IMR-90 (cell line): ENCODE measurements at regions not wholly inside any gene's neighbourhood (a gene's known extent, or its start where the extent isn't known, plus 50 kb on each side); places are given as distances from the start of the nearest gene placed in this dataset.

Source experiments
- ATAC-seq: fragments of 200-7000 bp; cut with Tn5 transposase; 2 replicates; pipeline ENCODE4 v1.9.1; 2020; ENCODE audit warnings: low read depth, mild to moderate bottlenecking, moderate library complexity
- BruUV-seq: library from RNA; stranded (reverse); fragments of 400-500 nt; replicated peaks from 2 replicates; lab custom pipeline; 2021; lab: Mats Ljungman, UMichigan
- CTCF ChIA-PET: fragments of 300-600 bp; formaldehyde crosslinking; extraction: SDS; loops from one replicate; lab custom pipeline; 2021; ENCODE audit warnings: antibody characterized with exemption; lab: Yijun Ruan, JAX
- POLR2A ChIA-PET: fragments of 300-600 bp; sonication (Branson Sonifier 250); formaldehyde crosslinking; loops from one replicate; lab custom pipeline; 2022; ENCODE audit warnings: antibody characterized with exemption; ENCODE audit not compliant: unreplicated experiment; lab: Charles Lee
- DNase-seq: peaks from one replicate; pipeline ENCODE4 v3.0.0; 2013
- H2AFZ ChIP-seq: replicated peaks from 2 replicates; pipeline ENCODE3; 2013; ENCODE audit warnings: low read length, mild to moderate bottlenecking; ENCODE audit not compliant: poor library complexity
- H2AK5ac ChIP-seq: 2 replicates; pipeline ENCODE4 v1.6.1; 2013; ENCODE audit warnings: low read depth, low read length, inconsistent platforms
- H2AK9ac ChIP-seq: replicated peaks from 2 replicates; pipeline ENCODE3; 2013; ENCODE audit warnings: mild to moderate bottlenecking, low read depth, low read length, moderate library complexity; ENCODE audit not compliant: poor library complexity
- H2BK120ac ChIP-seq: 2 replicates; pipeline ENCODE4 v1.6.1; 2013; ENCODE audit warnings: low read depth, low read length, inconsistent platforms
- H2BK15ac ChIP-seq: 3 replicates; pipeline ENCODE4 v1.6.1; 2013; ENCODE audit warnings: low read depth, low read length, inconsistent platforms
- H2BK20ac ChIP-seq: 2 replicates; pipeline ENCODE4 v1.6.1; 2013; ENCODE audit warnings: low read depth, mild to moderate bottlenecking, inconsistent platforms, low read length, moderate library complexity
- H2BK5ac ChIP-seq: 2 replicates; pipeline ENCODE4 v1.6.1; 2013; ENCODE audit warnings: mild to moderate bottlenecking, low read depth, low read length, inconsistent platforms; ENCODE audit not compliant: poor library complexity, severe bottlenecking
- H3K14ac ChIP-seq: replicated peaks from 2 replicates; pipeline ENCODE4 v1.6.1; 2013; ENCODE audit warnings: low read depth, low read length, inconsistent platforms
- H3K18ac ChIP-seq: 2 replicates; pipeline ENCODE4 v1.6.1; 2013; ENCODE audit warnings: low read depth, low read length, control low read depth
- H3K23ac ChIP-seq: 2 replicates; pipeline ENCODE4 v1.6.1; 2013; ENCODE audit warnings: low read depth, low read length, inconsistent platforms
- H3K27ac ChIP-seq: 2 replicates; pipeline ENCODE4 v1.5.1; 2013; ENCODE audit warnings: mild to moderate bottlenecking, control low read depth, low read length; ENCODE audit not compliant: insufficient read depth
- H3K27me3 ChIP-seq: 2 replicates; pipeline ENCODE4 v1.6.1; 2013; ENCODE audit warnings: low read length; ENCODE audit not compliant: control insufficient read depth, insufficient read depth
- H3K36me3 ChIP-seq: 2 replicates; pipeline ENCODE4 v1.6.1; 2013; ENCODE audit warnings: low read length, mixed read lengths; ENCODE audit not compliant: control insufficient read depth, insufficient read depth
- H3K4ac ChIP-seq: 2 replicates; pipeline ENCODE4 v1.6.1; 2013; ENCODE audit warnings: low read depth, low read length, inconsistent platforms
- H3K4me1 ChIP-seq: 2 replicates; pipeline ENCODE4 v1.6.1; 2013; ENCODE audit warnings: low read length, mixed read lengths; ENCODE audit not compliant: control insufficient read depth, insufficient read depth
- H3K4me2 ChIP-seq: 2 replicates; pipeline ENCODE4 v1.6.1; 2013; ENCODE audit warnings: low read depth, mild to moderate bottlenecking, control low read depth, low read length, moderate library complexity
- H3K4me3 ChIP-seq: 2 replicates; pipeline ENCODE4 v1.5.1; 2013; ENCODE audit warnings: low read depth, mild to moderate bottlenecking, control low read depth, low read length, moderate library complexity; ENCODE audit not compliant: insufficient read depth
- H3K56ac ChIP-seq: 2 replicates; pipeline ENCODE4 v1.6.1; 2013; ENCODE audit warnings: low read length, inconsistent platforms; ENCODE audit not compliant: insufficient read depth; ENCODE audit errors: extremely low read depth
- H3K79me1 ChIP-seq, 2 experiments: 2 replicates each; pipeline ENCODE4 v1.6.1; 2013; ENCODE audit warnings: low read length in 2 of 2, inconsistent platforms in 1 of 2, low read depth in 1 of 2
- H3K9ac ChIP-seq: 2 replicates; pipeline ENCODE4 v1.6.1; 2013; ENCODE audit warnings: low read depth, low read length, control low read depth
- H3K9me1 ChIP-seq: 2 replicates; pipeline ENCODE4 v1.6.1; 2013; ENCODE audit warnings: low read length, inconsistent platforms; ENCODE audit not compliant: insufficient read depth
- H3K9me3 ChIP-seq: 2 replicates; pipeline ENCODE4 v1.6.1; 2013; ENCODE audit warnings: low read length; ENCODE audit not compliant: control insufficient read depth, insufficient read depth
- H4K20me1 ChIP-seq: 2 replicates; pipeline ENCODE4 v1.6.1; 2013; ENCODE audit warnings: low read length, inconsistent platforms; ENCODE audit not compliant: insufficient read depth
- H4K5ac ChIP-seq: 2 replicates; pipeline ENCODE4 v1.6.1; 2013; ENCODE audit warnings: mild to moderate bottlenecking, low read depth, low read length, control low read depth
- H4K8ac ChIP-seq, 2 experiments: 2 replicates each; pipeline ENCODE4 v1.6.1; 2013; ENCODE audit warnings: low read depth in 2 of 2, low read length in 2 of 2, control low read depth in 1 of 2, inconsistent platforms in 1 of 2
- H4K91ac ChIP-seq: 2 replicates; pipeline ENCODE4 v1.6.1; 2013; ENCODE audit warnings: low read depth, low read length, inconsistent platforms; ENCODE audit not compliant: insufficient read depth
- CEBPB ChIP-seq: IDR thresholded peaks from 2 replicates; pipeline ENCODE4 v1.6.1; 2012; ENCODE audit warnings: low read depth, low read length, improper control_type of control experiment
- CTCF ChIP-seq: conservative IDR thresholded peaks from 2 replicates; pipeline ENCODE4 v1.5.1; 2012; ENCODE audit warnings: mild to moderate bottlenecking, low read depth, low read length, improper control_type of control experiment
- MAZ ChIP-seq: IDR thresholded peaks from 2 replicates; pipeline ENCODE4 v1.6.1; 2012; ENCODE audit warnings: low read depth, mild to moderate bottlenecking, low read length, improper control_type of control experiment, moderate library complexity, borderline replicate concordance
- RAD21 ChIP-seq: IDR thresholded peaks from 2 replicates; pipeline ENCODE4 v1.6.1; 2012; ENCODE audit warnings: low read length, improper control_type of control experiment
- WGBS, 2 experiments: methylation state at CpG; one replicate each; pipeline versions ENCODE4 v1.1.5 to v1.1.7; 2013; ENCODE audit warnings: missing lambda C conversion rate in 2 of 2; ENCODE audit not compliant: insufficient read length in 1 of 2; ENCODE audit errors: extremely low coverage in 2 of 2; 5-methylcytosine and 5-hydroxymethylcytosine counted together
- dilution Hi-C: fragments of 300-500 bp; cut with HindIII; formaldehyde crosslinking; loops from one replicate; pipeline ENCODE4 v1.14.3; 2018; ENCODE audit warnings: low sequenced_read_pairs; ENCODE audit not compliant: unreplicated experiment
- in situ Hi-C: fragments of 300-500 bp; cut with MboI; formaldehyde crosslinking; loops from 3 replicates; pipeline ENCODE4 v1.14.3; 2019; ENCODE audit warnings: low sequenced_read_pairs, inconsistent platforms, mixed read lengths
- intact Hi-C: fragments of 100-400 bp; cut with micrococcal nuclease; formaldehyde crosslinking; loops from 2 replicates; pipeline ENCODE4 v1.10.0; 2022

GRCh38 chr5:2430606-2431005 lies 320.9 kb downstream of the IRX2 start:
- BruUV-seq, result no TSS peak
- POLR2A ChIA-PET, result no interaction called here
- no peak overlapping the region for H4K5ac ChIP-seq
- no peak overlapping the region for H3K23ac ChIP-seq
- H3K4ac ChIP-seq, result no peak overlapping the region
- no peak overlapping the region for H3K4me3 ChIP-seq
- no peaks in the 10 kb centered on the region for H3K9me1 ChIP-seq
- H3K4me1 ChIP-seq, result no peaks in the 10 kb centered on the region
- H2BK120ac ChIP-seq, result no peak overlapping the region
- no peak overlapping the region for H3K4me2 ChIP-seq
- peaks cover 23% of the 10 kb centered on the region for H3K9me3 ChIP-seq
- no CpG with 5 or more reads among the region's 5 CpGs for WGBS, 2 experiments
- no peak for TF ChIP-seq CEBPB
- TF ChIP-seq MAZ, result no peak
- TF ChIP-seq RAD21, result no peak
- TF ChIP-seq CTCF, result no peak
- no peak overlapping the region for H2BK5ac ChIP-seq
- no peak overlapping the region for H2BK20ac ChIP-seq
- no peak overlapping the region for H3K14ac ChIP-seq
- no peak overlapping the region for H2AK5ac ChIP-seq
- no peak overlapping the region for H3K56ac ChIP-seq
- H2AK9ac ChIP-seq, result no peak overlapping the region
- no peak overlapping the region for H3K9ac ChIP-seq
- H3K27ac ChIP-seq, result no peak overlapping the region
- dilution Hi-C loops, result no loop called here
- no peak overlapping the region for H2BK15ac ChIP-seq
- H3K27me3 ChIP-seq, result no peaks in the 10 kb centered on the region
- CTCF ChIA-PET, result no interaction called here
- intact Hi-C loops, result no loop called here
- no peak overlapping the region for H4K91ac ChIP-seq
- ATAC-seq (no peak), DNase-seq (no peak)
- no peaks in the 10 kb centered on the region for H3K79me1 ChIP-seq
- H4K8ac ChIP-seq, result no peak overlapping the region
- in situ Hi-C loops, result no loop called here
- no peak overlapping the region for H2AFZ ChIP-seq
- no peaks in the 10 kb centered on the region for H3K36me3 ChIP-seq
- no peak overlapping the region for H3K18ac ChIP-seq
- H4K20me1 ChIP-seq, result no peaks in the 10 kb centered on the region
